GM23248 (cell line): ENCODE measurements at regions not wholly inside any gene's neighbourhood (a gene's known extent, or its start where the extent isn't known, plus 50 kb on each side); places are given as distances from the start of the nearest gene placed in this dataset.

ENCODE experiments used
- DNase-seq: peaks from one replicate; pipeline ENCODE4 v3.0.0-alpha.2; 2015
- H2AFZ ChIP-seq: fragments of 200-600 bp; sonication (generic); 2 replicates; pipeline ENCODE4 v1.6.1; 2016; ENCODE audit warnings: antibody characterized with exemption
- H3F3A ChIP-seq: fragments of 200-600 bp; sonication (generic); 2 replicates; pipeline ENCODE4 v1.6.1; 2016; ENCODE audit warnings: mild to moderate bottlenecking, antibody characterized with exemption, mixed run types; ENCODE audit not compliant: insufficient read depth
- H3K27ac ChIP-seq: fragments of 200-600 bp; sonication (generic); 2 replicates; pipeline ENCODE4 v1.5.1; 2016; ENCODE audit warnings: mild to moderate bottlenecking
- H3K27me3 ChIP-seq: fragments of 200-600 bp; sonication (generic); replicated peaks from 2 replicates; pipeline ENCODE4 v1.6.1; 2016; ENCODE audit warnings: mild to moderate bottlenecking; ENCODE audit not compliant: insufficient read depth
- H3K36me3 ChIP-seq: fragments of 200-600 bp; sonication (generic); 2 replicates; pipeline ENCODE4 v1.6.1; 2016; ENCODE audit warnings: low read depth, mild to moderate bottlenecking
- H3K4me1 ChIP-seq: fragments of 200-600 bp; sonication (generic); 2 replicates; pipeline ENCODE4 v1.6.1; 2016; ENCODE audit warnings: mild to moderate bottlenecking; ENCODE audit not compliant: insufficient read depth
- H3K4me2 ChIP-seq: fragments of 200-600 bp; sonication (generic); one replicate; pipeline ENCODE4 v1.6.1; 2016; ENCODE audit warnings: mild to moderate bottlenecking; ENCODE audit not compliant: unreplicated experiment
- H3K4me3 ChIP-seq: fragments of 200-600 bp; sonication (generic); 2 replicates; pipeline ENCODE4 v1.5.1; 2016; ENCODE audit warnings: mild to moderate bottlenecking
- H3K79me2 ChIP-seq: fragments of 200-600 bp; sonication (generic); 2 replicates; pipeline ENCODE4 v1.6.1; 2016; ENCODE audit warnings: mild to moderate bottlenecking; ENCODE audit not compliant: insufficient read depth
- H3K9ac ChIP-seq: fragments of 200-600 bp; sonication (generic); 2 replicates; pipeline ENCODE4 v1.6.1; 2016; ENCODE audit warnings: mild to moderate bottlenecking
- H3K9me2 ChIP-seq: fragments of 200-600 bp; sonication (generic); 2 replicates; pipeline ENCODE4 v1.6.1; 2016; ENCODE audit warnings: mixed run types, mild to moderate bottlenecking, moderate library complexity; ENCODE audit not compliant: insufficient read depth
- H3K9me3 ChIP-seq: fragments of 200-600 bp; sonication (generic); one replicate; pipeline ENCODE4 v1.6.1; 2017; ENCODE audit warnings: low read depth
- H4K20me1 ChIP-seq: fragments of 200-600 bp; sonication (generic); 2 replicates; pipeline ENCODE4 v1.6.0; 2016; ENCODE audit not compliant: insufficient read depth
- EZH2 ChIP-seq: fragments of 200-600 bp; sonication (generic); IDR thresholded peaks from 2 replicates; pipeline ENCODE4 v1.6.1; 2018; ENCODE audit warnings: antibody characterized with exemption, mild to moderate bottlenecking; ENCODE audit not compliant: insufficient read depth, poor library complexity, severe bottlenecking
- EZH2phosphoT487 ChIP-seq: fragments of 200-600 bp; sonication (generic); IDR thresholded peaks from 2 replicates; pipeline ENCODE4 v1.6.1; 2018; ENCODE audit warnings: antibody characterized with exemption, moderate library complexity, mild to moderate bottlenecking, low read depth; ENCODE audit not compliant: insufficient read depth
- WGBS, 2 experiments: methylation state at CpG; one replicate each; pipeline ENCODE4 v1.1.6; 2015 to 2017; ENCODE audit warnings: low lambda C conversion rate in 2 of 2, low coverage in 1 of 2; ENCODE audit errors: missing lambda C conversion rate in 2 of 2; 5-methylcytosine and 5-hydroxymethylcytosine counted together
- in situ Hi-C: fragments of 300-500 bp; cut with MboI; formaldehyde crosslinking; loops from 2 replicates; pipeline ENCODE4 v1.15.0; 2020

DNA sequence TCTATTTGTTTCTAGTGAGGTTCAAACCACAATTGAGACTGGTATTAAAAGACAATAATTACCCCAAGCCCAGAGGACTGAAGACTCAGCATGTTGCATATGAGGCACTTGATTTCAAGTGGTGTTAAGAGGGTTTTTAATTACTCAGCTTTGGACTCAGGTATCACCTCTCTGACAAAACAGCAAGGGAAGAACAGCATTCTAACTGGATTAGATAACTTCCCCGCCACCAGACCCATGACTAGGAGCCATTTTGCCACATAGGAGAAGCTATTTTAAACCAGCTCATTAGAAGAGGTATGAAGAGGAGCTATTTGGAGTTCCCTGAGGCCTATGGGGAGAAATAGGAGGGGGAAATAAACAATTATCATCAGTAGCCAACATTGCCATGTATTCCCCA, 226.1 kb upstream of the TOX3 start:
- 14 to 17% methylated on average over 1 of the region's 1 CpG for WGBS, 2 experiments
- no peaks in the 10 kb centered on the region for H3K79me2 ChIP-seq
- no peak overlapping the region for H3K4me3 ChIP-seq
- H3K27me3 ChIP-seq = no peaks in the 10 kb centered on the region
- H4K20me1 ChIP-seq = no peaks in the 10 kb centered on the region
- TF ChIP-seq EZH2 = no peak
- no peak for TF ChIP-seq EZH2phosphoT487
- H3K36me3 ChIP-seq = no peaks in the 10 kb centered on the region
- H3K27ac ChIP-seq = no peak overlapping the region
- no peaks in the 10 kb centered on the region for H3K9me2 ChIP-seq
- in situ Hi-C loops = no loop called here
- H3K9ac ChIP-seq = no peak overlapping the region
- no peak overlapping the region for H3K4me2 ChIP-seq
- DNase-seq = no peak
- H3K4me1 ChIP-seq = no peaks in the 10 kb centered on the region
- no peaks in the 10 kb centered on the region for H3F3A ChIP-seq
- no peaks in the 10 kb centered on the region for H3K9me3 ChIP-seq
- H2AFZ ChIP-seq = no peak overlapping the region

DNA sequence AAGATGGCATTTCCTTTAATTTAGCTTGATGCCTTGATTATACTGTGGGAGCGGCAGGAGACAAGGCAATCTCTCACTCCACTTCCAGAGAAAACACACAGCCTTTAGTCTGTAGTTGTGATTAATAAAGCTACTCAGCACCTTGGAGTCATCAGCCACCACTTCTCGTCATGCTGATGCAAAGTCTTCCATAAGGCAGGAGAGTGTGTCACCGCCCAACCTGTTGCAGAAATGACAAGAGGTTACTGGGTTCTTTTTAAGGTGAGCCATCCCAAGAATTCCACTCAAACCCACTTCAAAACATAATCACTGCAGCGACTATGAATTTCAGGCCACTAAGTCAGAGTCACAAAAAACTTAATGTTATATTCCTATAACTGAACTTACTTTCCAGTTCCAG, 223.9 kb upstream of the TOX3 start:
- in situ Hi-C loops = no loop called here
- H3K9me2 ChIP-seq = no peaks in the 10 kb centered on the region
- no peaks in the 10 kb centered on the region for H4K20me1 ChIP-seq
- no peak overlapping the region for H3K9ac ChIP-seq
- no peak for TF ChIP-seq EZH2phosphoT487
- TF ChIP-seq EZH2 = no peak
- no peak overlapping the region for H3K4me2 ChIP-seq
- H3K27me3 ChIP-seq = no peaks in the 10 kb centered on the region
- DNase-seq = no peak
- H3F3A ChIP-seq = no peaks in the 10 kb centered on the region
- H2AFZ ChIP-seq = no peak overlapping the region
- no peaks in the 10 kb centered on the region for H3K4me1 ChIP-seq
- no peak overlapping the region for H3K27ac ChIP-seq
- no peaks in the 10 kb centered on the region for H3K79me2 ChIP-seq
- no peaks in the 10 kb centered on the region for H3K36me3 ChIP-seq
- H3K9me3 ChIP-seq = no peaks in the 10 kb centered on the region
- no peak overlapping the region for H3K4me3 ChIP-seq
- 37 to 42% methylated on average over 4 of the region's 4 CpGs for WGBS, 2 experiments

DNA sequence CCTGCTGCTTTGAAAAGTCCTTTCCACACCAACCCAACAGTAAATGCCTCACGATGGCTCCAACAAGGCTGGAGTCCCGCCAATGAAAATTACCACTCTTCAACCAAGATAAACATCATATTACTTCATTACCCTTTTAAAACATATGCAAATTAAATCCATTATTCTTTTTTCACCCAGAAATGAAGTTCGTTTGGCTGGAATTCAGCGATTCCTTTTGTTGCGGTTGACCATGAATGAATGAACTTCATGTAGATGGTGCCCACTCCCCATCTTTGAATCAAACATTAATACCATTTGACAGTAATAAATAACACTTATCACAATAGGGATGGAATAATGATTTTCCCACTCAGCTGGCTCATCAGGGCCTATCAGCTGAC, 211.5 kb upstream of the TOX3 start:
- no peaks in the 10 kb centered on the region for H3F3A ChIP-seq
- H3K4me1 ChIP-seq = no peaks in the 10 kb centered on the region
- WGBS, 2 experiments = 42% methylated on average over 5 of the region's 5 CpGs
- no peak overlapping the region for H3K4me3 ChIP-seq
- H3K9ac ChIP-seq = no peak overlapping the region
- DNase-seq = no peak
- no peaks in the 10 kb centered on the region for H3K36me3 ChIP-seq
- H3K4me2 ChIP-seq = no peak overlapping the region
- no peaks in the 10 kb centered on the region for H3K79me2 ChIP-seq
- no peaks in the 10 kb centered on the region for H3K27me3 ChIP-seq
- no peak overlapping the region for H3K27ac ChIP-seq
- H3K9me3 ChIP-seq = no peaks in the 10 kb centered on the region
- in situ Hi-C loops = no loop called here
- H3K9me2 ChIP-seq = no peaks in the 10 kb centered on the region
- TF ChIP-seq EZH2 = no peak
- TF ChIP-seq EZH2phosphoT487 = no peak
- H2AFZ ChIP-seq = no peak overlapping the region
- no peaks in the 10 kb centered on the region for H4K20me1 ChIP-seq

DNA sequence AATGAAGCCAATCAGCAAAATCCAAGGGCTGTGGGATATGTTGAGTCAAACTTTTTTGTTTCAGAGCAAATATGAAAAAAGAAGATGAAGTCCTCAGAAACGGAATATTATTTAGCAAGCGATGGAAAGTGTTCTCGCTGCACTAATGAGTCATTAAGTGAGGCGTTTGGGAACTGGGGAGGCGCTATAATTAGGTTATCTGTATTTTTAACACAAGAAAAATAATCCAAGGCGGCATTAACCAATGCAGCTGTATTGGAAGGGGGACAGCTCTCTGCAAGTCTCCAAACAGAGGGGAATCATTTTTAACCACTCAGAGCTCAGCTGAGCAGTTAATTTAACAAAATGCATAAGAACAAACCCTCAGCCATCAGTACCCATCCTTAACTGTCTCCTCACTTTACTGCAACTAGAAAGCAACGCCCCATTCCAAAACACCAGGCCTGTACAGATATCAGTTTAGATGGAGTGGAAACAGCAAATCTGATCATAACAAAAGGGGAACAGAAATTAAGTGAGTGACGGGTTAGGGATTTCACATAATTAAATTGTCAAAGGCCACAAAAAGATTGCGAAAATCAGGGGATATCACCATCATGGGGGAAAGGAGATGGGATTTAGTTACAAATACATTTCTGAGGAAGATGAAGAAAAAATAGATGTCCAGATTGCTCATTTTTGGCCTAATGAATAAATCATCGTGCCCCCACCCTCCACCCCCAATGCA, 211.0 kb upstream of the TOX3 start:
- no peaks in the 10 kb centered on the region for H4K20me1 ChIP-seq
- H3K27me3 ChIP-seq = no peaks in the 10 kb centered on the region
- H3K9me2 ChIP-seq = no peaks in the 10 kb centered on the region
- H2AFZ ChIP-seq = no peak overlapping the region
- H3K9me3 ChIP-seq = no peaks in the 10 kb centered on the region
- H3F3A ChIP-seq = no peaks in the 10 kb centered on the region
- H3K9ac ChIP-seq = no peak overlapping the region
- 34 to 38% methylated on average over 10 of the region's 10 CpGs for WGBS, 2 experiments
- DNase-seq = no peak
- no peak overlapping the region for H3K4me2 ChIP-seq
- TF ChIP-seq EZH2phosphoT487 (no peak), EZH2 (no peak)
- no peak overlapping the region for H3K4me3 ChIP-seq
- H3K79me2 ChIP-seq = no peaks in the 10 kb centered on the region
- H3K27ac ChIP-seq = no peak overlapping the region
- in situ Hi-C loops = no loop called here
- no peaks in the 10 kb centered on the region for H3K4me1 ChIP-seq
- H3K36me3 ChIP-seq = no peaks in the 10 kb centered on the region
